IPS-20b (cell line): ENCODE measurements at regions not wholly inside any gene's neighbourhood (a gene's known extent, or its start where the extent isn't known, plus 50 kb on each side); places are given as distances from the start of the nearest gene placed in this dataset.
"Not testable (repeated sequence)": the region's sequence is repeated elsewhere in the genome, so short reads cannot be mapped to it uniquely, and the experiment has no call there.

Experiments used
- H3K27ac ChIP-seq: one replicate; pipeline ENCODE4 v1.5.1; 2013; ENCODE audit warnings: low read length
- H3K27me3 ChIP-seq: 2 replicates; pipeline ENCODE4 v1.6.1; 2013; ENCODE audit warnings: mild to moderate bottlenecking, low read length, inconsistent platforms; ENCODE audit not compliant: insufficient read depth
- H3K36me3 ChIP-seq: 2 replicates; pipeline ENCODE4 v1.6.1; 2013; ENCODE audit warnings: low read depth, mild to moderate bottlenecking, inconsistent platforms, low read length, moderate library complexity; ENCODE audit not compliant: insufficient read depth
- H3K4me1 ChIP-seq: 2 replicates; pipeline ENCODE4 v1.6.1; 2013; ENCODE audit warnings: mild to moderate bottlenecking, control low read depth, inconsistent platforms, low read length, moderate library complexity; ENCODE audit not compliant: insufficient read depth
- H3K4me3 ChIP-seq: 2 replicates; pipeline ENCODE4 v1.5.1; 2013; ENCODE audit warnings: mild to moderate bottlenecking, low read length, inconsistent platforms
- H3K9ac ChIP-seq: 2 replicates; pipeline ENCODE4 v1.6.1; 2013; ENCODE audit warnings: low read depth, mild to moderate bottlenecking, inconsistent platforms, low read length, moderate library complexity
- H3K9me3 ChIP-seq: 2 replicates; pipeline ENCODE4 v1.6.1; 2013; ENCODE audit warnings: mild to moderate bottlenecking, low read depth, low read length, inconsistent platforms; ENCODE audit not compliant: insufficient read depth

DNA sequence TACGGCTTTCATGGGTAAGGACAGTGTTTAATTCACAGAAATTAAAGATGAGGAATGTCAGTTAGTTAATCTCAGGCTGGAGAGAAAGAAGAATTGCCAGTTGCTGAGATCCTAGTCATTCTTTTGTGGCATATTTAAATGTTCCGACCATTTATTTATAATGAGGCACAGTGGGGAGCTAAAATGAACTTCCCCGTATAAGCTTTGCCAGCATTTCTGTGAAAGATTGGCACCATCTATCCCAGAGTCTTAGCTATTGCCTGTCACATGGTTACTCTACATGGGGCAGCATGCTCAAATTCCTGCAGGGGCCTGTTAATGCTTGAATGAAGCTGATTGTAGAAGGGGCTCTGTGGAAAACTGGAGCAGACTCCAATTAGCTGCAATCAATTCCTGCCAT lies 314.1 kb downstream of the PRELID2 start:
- H3K9me3 ChIP-seq = no peaks in the 10 kb centered on the region
- no peak overlapping the region for H3K27ac ChIP-seq
- no peaks in the 10 kb centered on the region for H3K27me3 ChIP-seq
- no peak overlapping the region for H3K4me3 ChIP-seq
- peaks cover 4% of the 10 kb centered on the region; the same call in 1 of the 2 replicates for H3K4me1 ChIP-seq
- H3K9ac ChIP-seq = no peak overlapping the region
- no peaks in the 10 kb centered on the region for H3K36me3 ChIP-seq

DNA sequence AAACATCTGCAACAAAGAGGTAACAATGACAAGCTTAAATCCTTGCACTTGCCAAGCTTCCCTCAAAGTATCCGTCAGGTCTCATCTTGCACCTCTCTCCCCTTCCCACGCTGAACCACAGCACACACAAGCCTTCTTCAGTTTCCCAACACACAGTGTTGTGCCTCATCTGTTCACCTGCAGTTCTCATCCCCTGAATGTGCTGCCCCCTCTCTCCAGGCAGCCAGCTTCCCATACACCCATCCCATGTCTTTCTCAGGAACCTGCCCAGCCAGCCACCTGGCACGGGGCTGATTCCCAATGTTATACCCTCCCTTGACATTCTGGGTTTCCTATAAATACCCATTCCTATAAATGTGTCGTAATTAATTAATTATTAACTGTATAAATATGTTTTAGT lies 314.8 kb downstream of the PRELID2 start:
- Histone ChIP-seq H3K27me3 (no peaks in the 10 kb centered on the region), H3K4me3 (no peak overlapping the region), H3K4me1 (peaks cover 4% of the 10 kb centered on the region; the same call in 1 of the 2 replicates), H3K9me3 (no peaks in the 10 kb centered on the region), H3K27ac (no peak overlapping the region), H3K9ac (no peak overlapping the region), H3K36me3 (no peaks in the 10 kb centered on the region)

DNA sequence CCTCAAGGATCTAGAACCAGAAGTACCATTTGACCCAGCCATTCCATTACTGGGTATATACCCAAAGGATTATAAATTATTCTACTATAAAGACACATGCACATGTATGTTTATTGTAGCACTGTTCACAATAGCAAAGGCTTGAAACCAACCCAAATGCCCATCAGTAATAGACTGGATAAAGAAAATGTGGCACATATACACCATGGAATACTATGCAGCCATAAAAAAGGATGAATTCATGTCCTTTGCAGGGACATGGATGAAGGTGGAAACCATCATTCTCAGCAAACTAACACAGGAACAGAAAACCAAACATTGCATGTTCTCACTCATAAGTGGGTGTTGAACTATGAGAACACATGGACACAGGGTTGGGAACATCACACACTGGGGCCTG lies 317.6 kb downstream of the PRELID2 start:
- not testable (repeated sequence) for H3K27me3 ChIP-seq

DNA sequence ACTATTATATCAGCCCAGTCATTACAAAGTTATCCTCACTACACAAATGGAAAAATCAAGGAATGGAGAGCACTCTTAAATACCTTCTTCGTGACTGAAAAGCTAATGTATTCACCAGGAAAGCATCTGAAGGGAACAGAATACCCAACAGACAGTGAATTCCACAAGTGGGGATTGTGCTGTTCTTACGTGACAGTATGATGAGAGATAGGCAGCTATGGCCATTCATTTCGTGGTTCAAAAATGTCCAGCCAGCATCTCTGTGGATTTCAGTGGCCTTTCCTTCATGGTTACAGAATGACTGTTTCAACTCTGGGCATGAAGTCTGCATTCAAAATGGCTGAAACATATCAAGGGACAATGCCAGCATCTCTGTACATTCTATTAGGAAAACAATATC lies 323.8 kb downstream of the PRELID2 start:
- H3K4me3 ChIP-seq = no peak overlapping the region
- no peaks in the 10 kb centered on the region for H3K4me1 ChIP-seq
- H3K9ac ChIP-seq = no peak overlapping the region
- no peaks in the 10 kb centered on the region for H3K9me3 ChIP-seq
- no peaks in the 10 kb centered on the region for H3K36me3 ChIP-seq
- H3K27me3 ChIP-seq = no peaks in the 10 kb centered on the region
- H3K27ac ChIP-seq = no peak overlapping the region

More for the DNA sequence above, 317.6 kb downstream of the PRELID2 start:
- H3K36me3 ChIP-seq, H3K9ac ChIP-seq, H3K9me3 ChIP-seq, H3K4me3 ChIP-seq, H3K27ac ChIP-seq, H3K4me1 ChIP-seq: not testable (repeated sequence)

DNA sequence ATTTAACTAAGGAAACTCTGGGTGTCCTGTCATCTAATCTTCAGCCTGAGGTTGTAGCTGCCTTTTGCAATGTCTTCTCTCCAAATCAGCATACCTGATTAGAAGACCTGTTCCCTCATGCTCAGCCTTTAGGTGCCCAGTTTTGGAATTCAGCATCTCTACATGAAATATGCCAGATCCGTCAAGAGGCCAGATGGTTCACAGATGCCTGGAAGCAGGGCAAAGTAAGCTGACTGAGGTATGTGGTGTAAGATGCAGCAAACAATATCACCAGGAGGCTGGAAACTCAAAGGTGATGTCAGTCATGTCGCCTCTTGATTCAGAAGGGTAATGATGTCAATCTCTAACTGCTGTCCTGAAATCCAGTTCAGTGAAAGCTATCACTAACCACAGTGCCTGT lies 324.4 kb downstream of the PRELID2 start:
- Histone ChIP-seq H3K4me1 (no peaks in the 10 kb centered on the region), H3K4me3 (no peak overlapping the region), H3K9me3 (no peaks in the 10 kb centered on the region), H3K27me3 (no peaks in the 10 kb centered on the region), H3K9ac (no peak overlapping the region), H3K36me3 (no peaks in the 10 kb centered on the region), H3K27ac (no peak overlapping the region)

DNA sequence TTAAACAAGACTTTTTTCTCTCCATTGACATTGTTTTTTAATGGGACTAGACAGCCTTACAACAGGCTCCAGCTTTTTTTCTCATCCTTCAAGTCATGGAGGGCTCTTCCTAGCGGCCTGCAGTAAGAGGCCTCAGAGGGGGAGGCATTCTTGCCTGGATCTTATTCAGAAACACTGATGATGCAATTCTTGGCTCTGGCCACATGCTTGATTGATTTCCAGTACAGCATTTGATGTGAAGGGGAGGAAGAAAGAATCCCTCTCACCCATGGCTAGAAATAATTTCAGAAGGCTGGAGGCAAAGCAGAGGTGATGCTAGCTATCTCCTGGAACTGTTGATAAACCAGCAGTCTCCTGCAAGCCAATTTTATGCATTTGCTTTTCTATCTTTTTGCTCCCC lies 324.8 kb downstream of the PRELID2 start:
- H3K4me1 ChIP-seq = no peaks in the 10 kb centered on the region

DNA sequence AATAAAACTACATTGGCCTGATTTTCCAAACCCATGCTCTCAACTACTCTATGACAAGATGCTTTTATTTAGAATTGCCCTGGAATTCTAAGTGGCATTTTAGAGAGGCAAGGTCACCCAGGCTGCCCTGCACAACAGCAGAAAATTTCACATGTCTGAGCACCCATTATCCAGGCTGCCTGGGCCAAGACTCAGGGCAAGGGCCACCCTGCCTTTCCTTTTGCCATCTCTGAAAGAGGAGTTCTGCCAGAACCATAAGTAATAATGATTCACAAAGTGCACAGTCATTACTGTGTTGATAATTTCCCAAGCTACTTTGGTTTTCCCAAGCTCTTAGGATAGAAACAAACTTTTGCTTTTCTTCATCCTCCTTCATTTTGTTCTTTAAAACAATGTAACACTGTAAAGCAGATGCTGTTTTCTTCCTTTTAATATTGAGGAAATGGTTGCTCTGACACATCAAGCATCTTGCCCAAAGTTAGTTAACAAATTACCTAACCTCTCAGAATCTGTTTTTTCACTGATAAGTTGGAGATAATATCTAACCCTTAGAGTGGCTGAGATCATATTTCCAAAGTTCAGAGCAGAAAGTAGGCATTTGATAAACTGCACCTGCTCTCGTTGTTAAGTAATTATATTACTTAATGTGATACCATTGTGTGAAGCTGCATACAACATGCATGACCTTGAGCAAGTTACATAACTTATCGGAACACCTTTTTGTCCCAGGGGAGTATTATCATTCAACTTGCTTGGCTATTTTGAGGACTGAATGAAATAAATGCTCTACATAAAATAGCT lies 325.6 kb downstream of the PRELID2 start:
- Histone ChIP-seq H3K9me3 (no peaks in the 10 kb centered on the region), H3K4me1 (no peaks in the 10 kb centered on the region), H3K27ac (no peak overlapping the region), H3K4me3 (no peak overlapping the region), H3K9ac (no peak overlapping the region), H3K36me3 (no peaks in the 10 kb centered on the region), H3K27me3 (no peaks in the 10 kb centered on the region)

More for the DNA sequence above, 324.8 kb downstream of the PRELID2 start:
- no peak overlapping the region for H3K27ac ChIP-seq
- no peaks in the 10 kb centered on the region for H3K9me3 ChIP-seq
- H3K36me3 ChIP-seq = no peaks in the 10 kb centered on the region
- no peak overlapping the region for H3K9ac ChIP-seq
- no peak overlapping the region for H3K4me3 ChIP-seq
- no peaks in the 10 kb centered on the region for H3K27me3 ChIP-seq

DNA sequence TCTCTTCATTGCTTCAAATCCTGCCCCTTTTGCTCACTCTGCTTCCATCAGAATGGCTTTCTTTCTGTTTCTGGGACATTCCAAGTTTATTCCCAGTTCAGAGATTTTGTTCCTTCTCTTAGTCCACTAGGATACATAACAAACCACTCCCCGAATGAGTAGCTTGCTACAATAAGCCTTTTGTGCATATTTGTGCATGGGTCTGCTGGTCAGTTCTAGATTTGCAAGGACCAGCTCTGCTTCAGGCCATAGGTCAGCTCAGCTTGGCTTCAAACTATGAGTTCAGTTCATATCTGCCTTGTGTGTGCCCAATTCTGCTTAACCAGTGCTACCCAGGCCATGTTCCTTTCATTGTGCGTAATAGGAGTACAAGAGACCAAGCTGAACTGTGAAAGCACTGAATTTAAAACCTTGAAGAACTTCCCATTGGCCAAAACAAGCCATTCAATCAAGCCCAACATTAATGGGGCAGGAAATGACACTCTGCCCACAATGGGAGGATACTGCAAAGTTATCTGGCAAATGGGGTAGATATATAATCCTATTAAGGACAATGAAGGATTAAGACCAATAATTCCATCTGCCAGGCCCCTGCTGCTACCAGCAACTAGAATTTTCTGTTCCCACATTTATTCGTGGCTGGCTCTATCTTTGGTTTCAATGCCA lies 328.8 kb downstream of the PRELID2 start:
- no peaks in the 10 kb centered on the region for H3K4me1 ChIP-seq
- H3K27ac ChIP-seq = no peak overlapping the region
- H3K9ac ChIP-seq = no peak overlapping the region
- no peaks in the 10 kb centered on the region for H3K36me3 ChIP-seq
- H3K9me3 ChIP-seq = no peaks in the 10 kb centered on the region
- H3K27me3 ChIP-seq = no peaks in the 10 kb centered on the region
- no peak overlapping the region for H3K4me3 ChIP-seq

DNA sequence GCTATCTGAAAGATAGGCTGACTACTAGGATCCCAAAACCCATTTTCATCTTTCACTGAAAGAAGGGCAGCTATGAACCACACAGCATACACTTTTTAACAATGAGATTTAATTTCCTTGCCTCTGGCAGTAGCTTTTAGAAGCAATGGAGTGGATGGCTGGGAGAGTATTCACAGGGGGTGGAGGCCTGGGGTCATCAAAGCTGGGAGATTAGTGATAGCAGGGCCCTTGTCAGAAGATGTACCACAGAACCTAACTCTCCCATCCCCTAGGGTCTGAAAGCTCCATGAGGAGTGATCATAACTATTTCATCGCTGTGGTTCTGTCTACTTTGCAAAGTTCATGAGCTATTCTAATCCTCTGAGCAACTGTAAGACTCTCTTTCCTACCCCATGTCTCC lies 332.2 kb downstream of the PRELID2 start:
- Histone ChIP-seq H3K9me3 (no peaks in the 10 kb centered on the region), H3K27ac (no peak overlapping the region), H3K27me3 (no peaks in the 10 kb centered on the region), H3K36me3 (no peaks in the 10 kb centered on the region), H3K4me1 (peaks cover 3% of the 10 kb centered on the region; the same call in 1 of the 2 replicates), H3K4me3 (no peak overlapping the region), H3K9ac (no peak overlapping the region)

DNA sequence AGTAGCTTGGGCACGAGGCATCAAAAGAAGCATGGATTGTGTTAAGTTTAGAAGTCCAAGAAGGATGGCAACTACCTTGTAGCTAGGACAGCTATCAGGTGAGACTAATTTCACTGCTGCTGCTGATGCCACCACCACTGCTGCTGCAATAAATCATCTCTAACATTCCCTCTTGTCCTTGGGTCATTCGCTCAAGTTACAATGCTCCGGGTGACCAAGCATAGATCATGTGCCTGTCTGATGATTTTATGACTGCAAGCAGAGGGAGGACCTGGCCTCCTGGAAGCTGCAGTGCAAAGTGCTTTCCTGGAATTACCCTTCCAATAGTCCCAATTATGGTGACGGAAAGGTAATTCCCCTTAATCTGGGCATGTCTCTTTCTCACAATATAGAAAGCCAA lies 334.4 kb downstream of the PRELID2 start:
- Histone ChIP-seq H3K27ac (no peak overlapping the region), H3K4me3 (no peak overlapping the region), H3K9me3 (no peaks in the 10 kb centered on the region), H3K27me3 (no peaks in the 10 kb centered on the region), H3K9ac (no peak overlapping the region), H3K36me3 (no peaks in the 10 kb centered on the region), H3K4me1 (peaks cover 3% of the 10 kb centered on the region; the same call in 1 of the 2 replicates)

DNA sequence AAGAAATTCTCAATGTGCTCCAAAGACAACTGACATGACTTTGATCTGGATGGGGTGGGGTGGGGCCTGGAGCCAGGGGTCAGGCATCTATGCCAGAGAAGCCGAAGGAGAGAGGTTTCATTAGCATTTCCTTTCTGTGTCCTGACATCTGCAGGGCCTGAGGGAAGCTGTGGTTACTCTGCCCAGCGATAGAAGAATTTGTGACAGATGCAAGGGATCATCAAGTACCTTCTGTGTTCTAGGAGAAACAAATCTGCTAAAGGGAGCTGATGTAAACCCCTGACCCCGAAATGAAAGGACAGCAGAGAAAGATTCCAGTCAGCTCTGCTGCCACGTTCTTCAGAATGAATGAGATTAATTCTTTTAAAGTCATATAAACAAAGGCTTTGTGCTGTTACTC lies 335.7 kb downstream of the PRELID2 start:
- Histone ChIP-seq H3K36me3 (no peaks in the 10 kb centered on the region), H3K27me3 (no peaks in the 10 kb centered on the region), H3K27ac (no peak overlapping the region), H3K9me3 (no peaks in the 10 kb centered on the region), H3K4me3 (no peak overlapping the region), H3K4me1 (peaks cover 3% of the 10 kb centered on the region; the same call in 1 of the 2 replicates), H3K9ac (no peak overlapping the region)

DNA sequence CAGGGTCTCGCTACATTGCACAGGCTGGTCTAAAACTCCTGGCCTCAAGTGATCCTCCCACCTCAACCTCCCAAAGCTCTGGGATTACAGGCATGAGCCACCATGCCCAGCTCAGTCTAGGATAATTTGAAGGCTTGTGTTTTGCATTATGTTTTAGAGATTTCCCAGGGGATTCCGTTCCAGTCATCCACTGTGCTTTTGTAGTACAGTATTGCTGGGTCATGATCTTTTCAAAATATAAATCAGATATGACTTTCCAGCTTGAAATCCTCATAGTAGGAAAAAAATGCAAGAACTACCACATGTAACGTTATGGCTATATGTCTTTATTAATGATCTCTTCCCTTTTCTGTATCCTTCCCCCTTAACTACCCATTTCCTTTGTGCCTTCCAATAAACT lies 338.1 kb downstream of the PRELID2 start:
- Histone ChIP-seq H3K4me3 (no peak overlapping the region), H3K4me1 (peaks cover 3% of the 10 kb centered on the region; the same call in 1 of the 2 replicates), H3K9ac (no peak overlapping the region), H3K36me3 (no peaks in the 10 kb centered on the region), H3K27me3 (no peaks in the 10 kb centered on the region), H3K27ac (no peak overlapping the region), H3K9me3 (no peaks in the 10 kb centered on the region)
